ENCODE measurements at regions not wholly inside any gene's neighbourhood (a gene's known extent, or its start where the extent isn't known, plus 50 kb on each side); places are given as distances from the start of the nearest gene placed in this dataset.
"Not testable (repeated sequence)": the region's sequence is repeated elsewhere in the genome, so short reads cannot be mapped to it uniquely, and the experiment has no call there.

- ATAC-seq (ENCODE audit: low FRiP score) (no peak), DNase-seq (ENCODE audit: low spot score) (no peak)
- no peak for TF ChIP-seq CTCF (IDR thresholded peaks at IDR 0.05)
These were observed 288.2 kb downstream of the MIAT start for GRCh38 chr22:26945565-26945964.

GRCh38 chr22:26949193-26949592, 291.8 kb downstream of the MIAT start:
- DNase-seq (ENCODE audit: low spot score) (no peak), ATAC-seq (ENCODE audit: low FRiP score) (no peak)
- no peak for TF ChIP-seq CTCF (IDR thresholded peaks at IDR 0.05)

GRCh38 chr22:26951139-26951538, 293.8 kb downstream of the MIAT start:
- DNase-seq (ENCODE audit: low spot score); ATAC-seq (ENCODE audit: low FRiP score): not testable (repeated sequence)

- no peak for TF ChIP-seq CTCF (IDR thresholded peaks at IDR 0.05)
- ATAC-seq (ENCODE audit: low FRiP score) (no peak), DNase-seq (ENCODE audit: low spot score) (no peak)
These were observed 294.6 kb downstream of the MIAT start for GRCh38 chr22:26952004-26952403.

- DNase-seq (ENCODE audit: low spot score) (no peak), ATAC-seq (ENCODE audit: low FRiP score) (no peak)
- no peak for TF ChIP-seq CTCF (IDR thresholded peaks at IDR 0.05)
These were observed 295.1 kb downstream of the MIAT start for GRCh38 chr22:26952451-26953011.

- DNase-seq (ENCODE audit: low spot score) (no peak), ATAC-seq (ENCODE audit: low FRiP score) (no peak)
- no peak for TF ChIP-seq CTCF (IDR thresholded peaks at IDR 0.05)
These were observed 295.9 kb downstream of the MIAT start for GRCh38 chr22:26953012-26953883.

- DNase-seq (ENCODE audit: low spot score), result no peak
- ATAC-seq (ENCODE audit: low FRiP score), result no peak
- no peak for TF ChIP-seq CTCF (IDR thresholded peaks at IDR 0.05)
These were observed 299.0 kb downstream of the MIAT start for GRCh38 chr22:26956371-26956770.
